ENCODE measurements at regions not wholly inside any gene's neighbourhood (a gene's known extent, or its start where the extent isn't known, plus 50 kb on each side); places are given as distances from the start of the nearest gene placed in this dataset.

GRCh38 chr4:33306131-33306530, 2586.0 kb downstream of the PCDH7 start:
- no peaks in the 10 kb centered on the region for H4K20me1 ChIP-seq (ENCODE audit: control insufficient read depth, extremely low read depth, insufficient read depth, low read length)
- TF ChIP-seq EZH2 (IDR thresholded peaks at IDR 0.05; ENCODE audit: low read length, missing control alignments) (no peak), CTCF (conservative IDR thresholded peaks at IDR 0.05 in 1 of 2, IDR thresholded peaks at IDR 0.05 in 1 of 2; ENCODE audit: low read depth in 1 of 2, low read length in 2 of 2) (no peak)

GRCh38 chr4:33316033-33316432, 2595.9 kb downstream of the PCDH7 start:
- no peak for TF ChIP-seq CTCF (conservative IDR thresholded peaks at IDR 0.05 in 1 of 2, IDR thresholded peaks at IDR 0.05 in 1 of 2; ENCODE audit: low read depth in 1 of 2, low read length in 2 of 2)
- no peak for TF ChIP-seq EZH2 (IDR thresholded peaks at IDR 0.05; ENCODE audit: low read length, missing control alignments)

More at GRCh38 chr4:33306131-33306530, 2586.0 kb downstream of the PCDH7 start:
- H3K9ac ChIP-seq (ENCODE audit: insufficient read depth, low read length), result no peak overlapping the region
- no peaks in the 10 kb centered on the region for H3K36me3 ChIP-seq (ENCODE audit: control insufficient read depth, insufficient read depth, low read length)
- H2AFZ ChIP-seq (ENCODE audit: low read length), result no peak overlapping the region
- H3K27me3 ChIP-seq (ENCODE audit: control insufficient read depth, insufficient read depth, low read length), result no peaks in the 10 kb centered on the region
- H3K79me2 ChIP-seq (ENCODE audit: control insufficient read depth, insufficient read depth, low read length), result no peaks in the 10 kb centered on the region
- H3K4me3 ChIP-seq (replicated peaks in 1 of 4; ENCODE audit: control extremely low read depth in 1 of 4, insufficient read depth in 1 of 4, low read depth in 3 of 4, low read length in 4 of 4), result no peak overlapping the region
- no peaks in the 10 kb centered on the region for H3K9me3 ChIP-seq (ENCODE audit: control insufficient read depth, insufficient read depth, low read depth, low read length)
- H3K4me1 ChIP-seq (ENCODE audit: control insufficient read depth, extremely low read depth, insufficient read depth, low read length), result no peaks in the 10 kb centered on the region
- H3K4me2 ChIP-seq (ENCODE audit: extremely low read depth, insufficient read depth, low read length), result no peak overlapping the region
- no peak for DNase-seq (ENCODE audit: low read depth in 2 of 2)
- H3K27ac ChIP-seq (ENCODE audit: insufficient read depth, low read length), result no peak overlapping the region

DNA sequence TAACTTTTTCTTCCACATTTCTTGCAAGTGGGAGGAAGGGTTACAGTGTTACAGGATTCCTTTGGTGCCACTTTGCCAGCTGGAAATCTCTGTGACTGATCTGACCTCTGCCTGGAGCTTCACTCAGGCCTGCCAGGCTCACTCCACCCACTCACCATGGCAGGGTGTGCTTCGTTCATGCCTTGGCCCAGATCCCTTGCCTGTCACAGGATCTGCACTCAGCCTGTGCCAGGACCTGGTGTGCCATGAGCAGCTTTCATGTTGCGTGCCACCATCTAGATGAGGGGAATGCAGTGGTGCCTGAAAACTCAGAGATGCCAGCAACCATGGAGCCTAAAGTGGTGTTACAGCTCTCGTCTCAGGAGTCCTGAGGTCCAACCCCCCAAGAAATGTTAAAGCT, 2596.4 kb downstream of the PCDH7 start:
- Histone ChIP-seq H3K27me3 (ENCODE audit: control insufficient read depth, insufficient read depth, low read length) (no peaks in the 10 kb centered on the region), H4K20me1 (ENCODE audit: control insufficient read depth, extremely low read depth, insufficient read depth, low read length) (no peaks in the 10 kb centered on the region), H2AFZ (ENCODE audit: low read length) (no peak overlapping the region), H3K27ac (ENCODE audit: insufficient read depth, low read length) (no peak overlapping the region), H3K79me2 (ENCODE audit: control insufficient read depth, insufficient read depth, low read length) (no peaks in the 10 kb centered on the region), H3K4me3 (replicated peaks in 1 of 4; ENCODE audit: control extremely low read depth in 1 of 4, insufficient read depth in 1 of 4, low read depth in 3 of 4, low read length in 4 of 4) (no peak overlapping the region), H3K9ac (ENCODE audit: insufficient read depth, low read length) (no peak overlapping the region), H3K4me1 (ENCODE audit: control insufficient read depth, extremely low read depth, insufficient read depth, low read length) (no peaks in the 10 kb centered on the region), H3K36me3 (ENCODE audit: control insufficient read depth, insufficient read depth, low read length) (no peaks in the 10 kb centered on the region), H3K9me3 (ENCODE audit: control insufficient read depth, insufficient read depth, low read depth, low read length) (no peaks in the 10 kb centered on the region), H3K4me2 (ENCODE audit: extremely low read depth, insufficient read depth, low read length) (no peak overlapping the region)
- TF ChIP-seq EZH2 (IDR thresholded peaks at IDR 0.05; ENCODE audit: low read length, missing control alignments), result no peak
- no peak for TF ChIP-seq CTCF (conservative IDR thresholded peaks at IDR 0.05 in 1 of 2, IDR thresholded peaks at IDR 0.05 in 1 of 2; ENCODE audit: low read depth in 1 of 2, low read length in 2 of 2)
- DNase-seq (ENCODE audit: low read depth in 2 of 2), result no peak

More at GRCh38 chr4:33316033-33316432, 2595.9 kb downstream of the PCDH7 start:
- Histone ChIP-seq H2AFZ (ENCODE audit: low read length) (no peak overlapping the region), H3K4me2 (ENCODE audit: extremely low read depth, insufficient read depth, low read length) (no peak overlapping the region), H3K27me3 (ENCODE audit: control insufficient read depth, insufficient read depth, low read length) (no peaks in the 10 kb centered on the region), H3K79me2 (ENCODE audit: control insufficient read depth, insufficient read depth, low read length) (no peaks in the 10 kb centered on the region), H3K36me3 (ENCODE audit: control insufficient read depth, insufficient read depth, low read length) (no peaks in the 10 kb centered on the region), H3K4me1 (ENCODE audit: control insufficient read depth, extremely low read depth, insufficient read depth, low read length) (no peaks in the 10 kb centered on the region), H4K20me1 (ENCODE audit: control insufficient read depth, extremely low read depth, insufficient read depth, low read length) (no peaks in the 10 kb centered on the region), H3K4me3 (replicated peaks in 1 of 4; ENCODE audit: control extremely low read depth in 1 of 4, insufficient read depth in 1 of 4, low read depth in 3 of 4, low read length in 4 of 4) (no peak overlapping the region), H3K9me3 (ENCODE audit: control insufficient read depth, insufficient read depth, low read depth, low read length) (no peaks in the 10 kb centered on the region), H3K9ac (ENCODE audit: insufficient read depth, low read length) (no peak overlapping the region), H3K27ac (ENCODE audit: insufficient read depth, low read length) (no peak overlapping the region)
- no peak for DNase-seq (ENCODE audit: low read depth in 2 of 2)

All from fibroblast of lung (primary cell).